Mesothelial cell of epicardium (in vitro differentiated cells): ENCODE measurements at regions not wholly inside any gene's neighbourhood (a gene's known extent, or its start where the extent isn't known, plus 50 kb on each side); places are given as distances from the start of the nearest gene placed in this dataset.
A peak's percentile ranks its signal among the peaks of the same experiment; 100 is the strongest.

Source experiments
- DNase-seq, 2 experiments: peaks; one replicate each; pipeline ENCODE4 v3.0.0; 2021; ENCODE audit warnings: low spot score in 2 of 2; ENCODE audit not compliant: unreplicated experiment in 2 of 2
- H3K27ac Mint-ChIP-seq: 2 replicates; pipeline ENCODE4 v1.8.0; 2021; ENCODE audit warnings: mixed read lengths
- H3K27me3 Mint-ChIP-seq: 2 replicates; pipeline ENCODE4 v1.8.0; 2021; ENCODE audit warnings: low read depth, mixed read lengths
- H3K36me3 Mint-ChIP-seq: 2 replicates; pipeline ENCODE4 v1.8.0; 2021; ENCODE audit warnings: mixed read lengths
- H3K4me1 Mint-ChIP-seq: 2 replicates; pipeline ENCODE4 v1.8.0; 2021; ENCODE audit warnings: mixed read lengths
- H3K4me3 Mint-ChIP-seq: 2 replicates; pipeline ENCODE4 v1.8.0; 2021; ENCODE audit warnings: mild to moderate bottlenecking, moderate library complexity, mixed read lengths
- H3K9me3 Mint-ChIP-seq: 2 replicates; pipeline ENCODE4 v1.8.0; 2021; ENCODE audit warnings: mixed read lengths
- TF ChIP-seq, protein P1 (sequence below): fragments of 200-600 bp; sonication (generic); IDR thresholded peaks from one replicate; pipeline ENCODE4 v1.5.0; 2021; ENCODE audit warnings: antibody characterized with exemption; ENCODE audit not compliant: unreplicated experiment

DNA sequence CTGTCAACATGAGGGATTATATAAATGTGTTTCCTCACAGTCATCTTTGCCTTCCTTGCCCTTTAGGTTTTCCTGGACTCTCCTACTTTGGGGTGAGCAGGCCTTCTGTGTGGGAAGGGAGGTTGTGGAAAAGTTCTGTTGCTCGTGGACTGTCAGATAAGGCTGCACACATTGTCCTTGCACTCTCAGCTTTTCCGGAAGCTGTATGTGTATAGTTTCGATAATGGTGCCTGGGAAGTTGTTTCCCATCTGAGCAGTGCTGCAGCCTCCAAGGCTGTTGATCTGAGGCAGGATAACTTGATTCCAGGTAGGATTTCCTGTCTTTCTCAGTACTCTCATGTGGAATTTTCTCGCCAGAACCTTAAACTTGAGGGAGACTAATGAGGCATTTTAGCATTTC is 297.8 kb upstream of the AZI2 start:
- Mint-ChIP-seq H3K9me3 (no peaks in the 10 kb centered on the region), H3K4me1 (no peaks in the 10 kb centered on the region), H3K27ac (no peak overlapping the region), H3K4me3 (no peak overlapping the region), H3K27me3 (no peaks in the 10 kb centered on the region), H3K36me3 (no peaks in the 10 kb centered on the region)
- TF ChIP-seq, protein P1, sequence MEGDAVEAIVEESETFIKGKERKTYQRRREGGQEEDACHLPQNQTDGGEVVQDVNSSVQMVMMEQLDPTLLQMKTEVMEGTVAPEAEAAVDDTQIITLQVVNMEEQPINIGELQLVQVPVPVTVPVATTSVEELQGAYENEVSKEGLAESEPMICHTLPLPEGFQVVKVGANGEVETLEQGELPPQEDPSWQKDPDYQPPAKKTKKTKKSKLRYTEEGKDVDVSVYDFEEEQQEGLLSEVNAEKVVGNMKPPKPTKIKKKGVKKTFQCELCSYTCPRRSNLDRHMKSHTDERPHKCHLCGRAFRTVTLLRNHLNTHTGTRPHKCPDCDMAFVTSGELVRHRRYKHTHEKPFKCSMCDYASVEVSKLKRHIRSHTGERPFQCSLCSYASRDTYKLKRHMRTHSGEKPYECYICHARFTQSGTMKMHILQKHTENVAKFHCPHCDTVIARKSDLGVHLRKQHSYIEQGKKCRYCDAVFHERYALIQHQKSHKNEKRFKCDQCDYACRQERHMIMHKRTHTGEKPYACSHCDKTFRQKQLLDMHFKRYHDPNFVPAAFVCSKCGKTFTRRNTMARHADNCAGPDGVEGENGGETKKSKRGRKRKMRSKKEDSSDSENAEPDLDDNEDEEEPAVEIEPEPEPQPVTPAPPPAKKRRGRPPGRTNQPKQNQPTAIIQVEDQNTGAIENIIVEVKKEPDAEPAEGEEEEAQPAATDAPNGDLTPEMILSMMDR, result no peak
- no peak for DNase-seq

DNA sequence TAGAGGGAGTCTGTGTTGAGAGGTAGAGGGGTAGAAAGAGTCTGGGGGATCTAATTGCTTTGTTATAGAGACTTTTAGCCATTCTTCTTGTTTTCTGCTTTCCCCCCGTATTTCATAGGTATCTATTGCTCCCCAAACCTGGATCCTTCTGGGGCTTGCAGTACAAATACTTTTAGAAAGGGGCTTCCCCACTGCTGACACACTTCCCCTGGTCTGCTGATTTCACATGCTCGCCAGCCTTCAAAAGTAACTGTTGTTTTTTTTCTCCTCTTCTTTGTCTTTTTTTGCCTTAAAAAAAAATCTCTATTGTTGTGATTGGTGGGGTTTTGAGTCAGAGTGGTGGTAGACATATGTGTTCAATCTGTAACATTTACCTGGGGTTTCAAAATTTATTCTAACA is 300.6 kb upstream of the AZI2 start:
- H3K4me1 Mint-ChIP-seq, result no peaks in the 10 kb centered on the region
- H3K9me3 Mint-ChIP-seq, result no peaks in the 10 kb centered on the region
- TF ChIP-seq, protein P1, result no peak
- no peak overlapping the region for H3K27ac Mint-ChIP-seq
- DNase-seq, result no peak
- no peaks in the 10 kb centered on the region for H3K27me3 Mint-ChIP-seq
- H3K36me3 Mint-ChIP-seq, result no peaks in the 10 kb centered on the region
- no peak overlapping the region for H3K4me3 Mint-ChIP-seq

DNA sequence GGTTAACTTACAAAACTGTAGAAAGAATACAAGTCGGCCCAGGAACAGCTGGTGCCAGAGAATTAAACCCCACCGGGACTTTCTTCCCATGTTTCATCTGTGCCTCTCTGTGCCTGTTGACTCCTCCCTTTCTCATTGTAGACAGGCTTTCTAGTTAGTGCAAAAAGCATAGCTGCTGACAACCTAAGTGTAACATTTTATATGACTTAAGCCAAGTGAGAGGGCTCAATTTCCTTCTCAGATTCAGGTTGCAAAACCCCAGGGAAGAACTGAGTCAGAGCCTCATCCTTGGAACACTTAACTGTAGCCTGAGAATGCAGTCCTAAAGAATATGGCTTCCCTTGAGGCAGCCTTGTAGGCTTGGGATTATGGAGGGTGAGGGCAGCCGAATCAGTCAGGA is 302.5 kb upstream of the AZI2 start:
- TF ChIP-seq, protein P1, result no peak
- DNase-seq, result no peak
- no peaks in the 10 kb centered on the region for H3K36me3 Mint-ChIP-seq
- H3K4me3 Mint-ChIP-seq, result no peak overlapping the region
- H3K9me3 Mint-ChIP-seq, result no peaks in the 10 kb centered on the region
- H3K27me3 Mint-ChIP-seq, result no peaks in the 10 kb centered on the region
- no peaks in the 10 kb centered on the region for H3K4me1 Mint-ChIP-seq
- no peak overlapping the region for H3K27ac Mint-ChIP-seq

DNA sequence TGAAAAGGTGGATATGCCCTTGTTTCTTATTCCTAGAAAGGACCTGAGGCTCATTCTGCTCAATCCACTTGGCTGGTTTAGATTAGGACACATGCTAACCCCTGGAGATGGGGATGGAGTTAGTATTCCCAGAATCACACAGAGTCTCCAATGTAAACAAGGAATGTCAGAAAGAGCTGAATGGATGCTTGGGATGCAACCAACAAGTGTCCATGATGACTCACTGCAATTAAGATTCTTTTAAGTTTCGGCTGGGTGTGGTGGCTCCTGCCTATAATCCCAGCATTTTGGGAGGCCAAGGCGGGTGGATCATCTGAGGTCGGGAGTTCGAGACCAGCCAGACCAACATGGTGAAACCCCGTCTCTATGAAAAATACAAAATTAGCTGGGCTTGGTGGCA is 315.5 kb upstream of the AZI2 start:
- TF ChIP-seq, protein P1, result no peak
- no peaks in the 10 kb centered on the region for H3K27me3 Mint-ChIP-seq
- no peak overlapping the region for H3K27ac Mint-ChIP-seq
- H3K4me1 Mint-ChIP-seq, result peaks cover 11% of the 10 kb centered on the region
- no peak overlapping the region for H3K4me3 Mint-ChIP-seq
- no peak for DNase-seq
- no peaks in the 10 kb centered on the region for H3K36me3 Mint-ChIP-seq
- H3K9me3 Mint-ChIP-seq, result peaks cover 5% of the 10 kb centered on the region

DNA sequence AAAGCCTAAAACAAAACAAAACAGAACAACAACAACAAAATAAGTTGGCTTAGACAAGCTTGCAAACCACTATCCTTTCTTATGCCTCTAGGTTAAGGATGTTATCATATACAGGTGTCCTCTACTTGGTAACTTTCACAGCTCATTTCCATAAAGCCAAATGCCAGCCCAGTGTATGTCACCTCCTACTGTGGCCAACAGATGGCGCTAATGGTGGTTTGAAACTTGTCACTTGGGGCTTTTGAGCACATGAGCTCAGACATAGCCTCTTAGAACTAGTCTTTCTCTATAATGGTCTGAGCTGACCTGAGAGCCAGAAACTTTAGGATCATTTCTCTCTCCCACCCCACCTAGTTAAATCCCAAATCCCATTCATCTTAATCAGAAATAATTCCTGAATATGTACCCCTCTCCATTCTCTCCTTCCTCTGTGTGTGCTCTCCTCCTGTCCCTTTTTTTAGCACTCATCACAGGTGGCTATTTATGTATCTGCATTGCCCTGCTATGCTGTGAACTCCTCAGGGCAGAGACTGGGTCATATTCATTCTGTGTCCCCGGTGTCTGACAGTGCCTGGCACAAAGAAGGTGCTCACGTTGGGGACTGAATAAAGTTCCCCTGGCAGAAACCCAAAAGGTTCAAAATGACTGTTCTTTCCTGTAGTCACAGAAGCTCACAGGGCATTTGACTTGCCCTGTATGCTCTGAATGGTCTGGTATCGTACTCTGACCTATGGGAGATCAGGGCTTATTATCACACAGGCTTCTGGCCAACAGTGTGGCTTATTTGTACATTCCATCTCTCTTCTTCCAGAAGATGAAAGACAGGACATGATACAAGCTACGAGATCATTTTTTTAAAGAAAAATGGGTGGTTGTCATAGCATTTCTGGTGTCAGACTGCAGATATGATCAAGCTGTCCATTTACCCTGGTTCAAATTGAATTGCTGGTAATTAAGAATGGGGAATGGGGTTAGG is 319.3 kb upstream of the AZI2 start:
- H3K4me1 Mint-ChIP-seq, result peaks cover 15% of the 10 kb centered on the region
- H3K27me3 Mint-ChIP-seq, result no peaks in the 10 kb centered on the region
- no peaks in the 10 kb centered on the region for H3K9me3 Mint-ChIP-seq
- peak; percentile 28 to 67 for DNase-seq
- peak overlapping the region; percentile 50 for H3K27ac Mint-ChIP-seq
- TF ChIP-seq, protein P1, result peak; percentile 78
- H3K36me3 Mint-ChIP-seq, result no peaks in the 10 kb centered on the region
- H3K4me3 Mint-ChIP-seq, result no peak overlapping the region
